GM12891 (cell line): ENCODE measurements at regions not wholly inside any gene's neighbourhood (a gene's known extent, or its start where the extent isn't known, plus 50 kb on each side); places are given as distances from the start of the nearest gene placed in this dataset.

Experiments used
- POLR2A ChIP-seq: IDR thresholded peaks from 2 replicates; pipeline ENCODE4 v1.6.1; 2011; ENCODE audit warnings: low read depth, low read length, control low read depth
- TAF1 ChIP-seq: IDR thresholded peaks from 2 replicates; pipeline ENCODE4 v1.6.1; 2011; ENCODE audit warnings: low read depth, low read length, control low read depth

DNA sequence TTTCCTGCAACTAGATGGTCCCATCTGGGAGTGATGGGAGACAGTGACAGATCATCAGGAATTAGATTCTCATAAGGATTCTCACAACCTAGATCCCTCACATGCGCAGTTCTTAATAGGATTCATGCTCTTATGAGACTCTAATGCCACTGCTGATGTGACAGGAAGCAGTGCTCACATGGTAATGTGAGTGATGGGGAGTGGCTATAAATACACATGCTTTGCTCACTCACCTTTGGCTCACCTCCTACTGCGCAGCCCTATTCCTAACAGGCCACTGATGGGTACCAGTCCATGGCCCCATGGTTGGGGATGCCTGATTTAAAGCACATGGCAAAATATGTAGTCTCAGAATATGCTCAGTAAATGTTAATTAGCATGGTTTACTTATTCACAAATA, 80.6 kb upstream of the MBOAT1 start:
- TF ChIP-seq POLR2A = no peak
- no peak for TF ChIP-seq TAF1
